Sigmoid colon (tissue), 4 donors: ENCODE measurements at regions not wholly inside any gene's neighbourhood (a gene's known extent, or its start where the extent isn't known, plus 50 kb on each side); places are given as distances from the start of the nearest gene placed in this dataset.

ENCODE experiments used
- POLR2AphosphoS5 ChIP-seq, 4 donors: sonication (generic); formaldehyde crosslinking; IDR thresholded peaks; one replicate each; pipeline ENCODE4 v1.6.1; 2017; ENCODE audit warnings: antibody characterized with exemption in 4 of 4
- TF ChIP-seq, protein P1 (sequence below), 4 experiments: fragments of 450-650 bp in 3 of 4; fragments of 200-600 bp in 1 of 4; IDR thresholded peaks; one replicate each; pipeline ENCODE4 v1.5.1; 2016 to 2019; ENCODE audit warnings: antibody characterized with exemption in 4 of 4, mild to moderate bottlenecking in 3 of 4, moderate library complexity in 2 of 4

DNA sequence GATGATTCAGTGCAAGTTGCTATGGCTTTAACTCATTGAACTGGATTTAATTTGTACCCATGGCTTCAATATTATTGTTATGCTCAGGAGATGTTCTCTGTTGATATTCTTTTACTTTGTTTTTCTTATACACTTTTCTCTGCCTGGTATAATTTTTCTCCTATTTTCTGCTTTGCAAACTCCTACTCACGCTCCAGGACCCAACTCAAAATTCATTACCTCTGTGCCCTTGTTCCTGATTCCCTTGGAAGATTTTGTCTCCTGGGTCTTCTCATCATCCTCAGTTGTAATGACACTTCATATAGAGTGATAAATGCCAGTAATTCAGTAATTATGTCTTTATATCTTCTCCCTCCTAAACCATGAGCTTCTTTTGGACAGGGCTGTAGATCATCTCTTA lies 259.9 kb upstream of the JADE1 start:
- TF ChIP-seq, protein P1, sequence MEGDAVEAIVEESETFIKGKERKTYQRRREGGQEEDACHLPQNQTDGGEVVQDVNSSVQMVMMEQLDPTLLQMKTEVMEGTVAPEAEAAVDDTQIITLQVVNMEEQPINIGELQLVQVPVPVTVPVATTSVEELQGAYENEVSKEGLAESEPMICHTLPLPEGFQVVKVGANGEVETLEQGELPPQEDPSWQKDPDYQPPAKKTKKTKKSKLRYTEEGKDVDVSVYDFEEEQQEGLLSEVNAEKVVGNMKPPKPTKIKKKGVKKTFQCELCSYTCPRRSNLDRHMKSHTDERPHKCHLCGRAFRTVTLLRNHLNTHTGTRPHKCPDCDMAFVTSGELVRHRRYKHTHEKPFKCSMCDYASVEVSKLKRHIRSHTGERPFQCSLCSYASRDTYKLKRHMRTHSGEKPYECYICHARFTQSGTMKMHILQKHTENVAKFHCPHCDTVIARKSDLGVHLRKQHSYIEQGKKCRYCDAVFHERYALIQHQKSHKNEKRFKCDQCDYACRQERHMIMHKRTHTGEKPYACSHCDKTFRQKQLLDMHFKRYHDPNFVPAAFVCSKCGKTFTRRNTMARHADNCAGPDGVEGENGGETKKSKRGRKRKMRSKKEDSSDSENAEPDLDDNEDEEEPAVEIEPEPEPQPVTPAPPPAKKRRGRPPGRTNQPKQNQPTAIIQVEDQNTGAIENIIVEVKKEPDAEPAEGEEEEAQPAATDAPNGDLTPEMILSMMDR (IDR thresholded peaks at IDR 0.05) = no peak
- TF ChIP-seq POLR2AphosphoS5 (IDR thresholded peaks at IDR 0.05) = no peak
